ENCODE measurements at regions not wholly inside any gene's neighbourhood (a gene's known extent, or its start where the extent isn't known, plus 50 kb on each side); places are given as distances from the start of the nearest gene placed in this dataset.

GRCh38 chr3:38984731-38985130, 67.0 kb downstream of the SCN11A start:
- no peak overlapping the region for H3K18ac ChIP-seq (ENCODE audit: low read length)
- H3K27ac ChIP-seq (ENCODE audit: low read depth, low read length) = no peak overlapping the region
- no peaks in the 10 kb centered on the region for H3K4me1 ChIP-seq (ENCODE audit: control insufficient read depth, low read depth, low read length)
- H2BK5ac ChIP-seq (ENCODE audit: low read length) = no peak overlapping the region
- H3K36me3 ChIP-seq (ENCODE audit: control insufficient read depth, insufficient read depth, low read length) = no peaks in the 10 kb centered on the region
- H3K56ac ChIP-seq (ENCODE audit: low read length) = no peak overlapping the region
- WGBS (ENCODE audit: extremely low coverage, insufficient coverage, low lambda C conversion rate) = no CpG with 5 or more reads among the region's 7 CpGs
- no peak overlapping the region for H3K4ac ChIP-seq (ENCODE audit: low read depth, low read length)
- H2BK120ac ChIP-seq (ENCODE audit: low read depth, low read length) = no peak overlapping the region
- H3K79me1 ChIP-seq (ENCODE audit: low read length) = no peaks in the 10 kb centered on the region
- no peaks in the 10 kb centered on the region for H3K79me2 ChIP-seq (ENCODE audit: control insufficient read depth, insufficient read depth, low read length)
- H3K4me3 ChIP-seq (ENCODE audit: low read length) = no peak overlapping the region
- H3K27me3 ChIP-seq (ENCODE audit: insufficient read depth, low read length, poor library complexity) = no peaks in the 10 kb centered on the region
- no peak overlapping the region for H3K23ac ChIP-seq (ENCODE audit: low read length)
- no peak overlapping the region for H2AK5ac ChIP-seq (ENCODE audit: low read length)
- H4K8ac ChIP-seq (ENCODE audit: low read depth, low read length) = no peak overlapping the region
- no peak overlapping the region for H3K9ac ChIP-seq (ENCODE audit: low read length)
- no peak overlapping the region for H4K5ac ChIP-seq (ENCODE audit: low read length)
- H2BK15ac ChIP-seq (replicated peaks; ENCODE audit: low read depth) = no peak overlapping the region
- H3K4me2 ChIP-seq (ENCODE audit: low read length) = no peak overlapping the region
- DNase-seq = no peak

GRCh38 chr3:38984110-38984509, 67.6 kb downstream of the SCN11A start:
- Histone ChIP-seq H4K8ac (ENCODE audit: low read depth, low read length) (no peak overlapping the region), H3K79me2 (ENCODE audit: control insufficient read depth, insufficient read depth, low read length) (no peaks in the 10 kb centered on the region), H2BK5ac (ENCODE audit: low read length) (no peak overlapping the region), H3K27ac (ENCODE audit: low read depth, low read length) (no peak overlapping the region), H3K4me1 (ENCODE audit: control insufficient read depth, low read depth, low read length) (no peaks in the 10 kb centered on the region), H3K4ac (ENCODE audit: low read depth, low read length) (no peak overlapping the region), H2BK120ac (ENCODE audit: low read depth, low read length) (no peak overlapping the region), H3K79me1 (ENCODE audit: low read length) (no peaks in the 10 kb centered on the region), H3K4me3 (ENCODE audit: low read length) (no peak overlapping the region), H3K18ac (ENCODE audit: low read length) (no peak overlapping the region), H4K5ac (ENCODE audit: low read length) (no peak overlapping the region), H3K4me2 (ENCODE audit: low read length) (no peak overlapping the region), H3K56ac (ENCODE audit: low read length) (no peak overlapping the region), H3K36me3 (ENCODE audit: control insufficient read depth, insufficient read depth, low read length) (no peaks in the 10 kb centered on the region), H3K27me3 (ENCODE audit: insufficient read depth, low read length, poor library complexity) (no peaks in the 10 kb centered on the region), H2AK5ac (ENCODE audit: low read length) (no peak overlapping the region), H3K9ac (ENCODE audit: low read length) (no peak overlapping the region), H3K23ac (ENCODE audit: low read length) (no peak overlapping the region), H2BK15ac (replicated peaks; ENCODE audit: low read depth) (no peak overlapping the region)
- no peak for DNase-seq

- DNase-seq = no peak
- Histone ChIP-seq H3K4me3 (ENCODE audit: low read length) (no peak overlapping the region), H3K4me2 (ENCODE audit: low read length) (no peak overlapping the region), H2AK5ac (ENCODE audit: low read length) (no peak overlapping the region), H2BK15ac (replicated peaks; ENCODE audit: low read depth) (no peak overlapping the region), H3K23ac (ENCODE audit: low read length) (no peak overlapping the region), H3K79me2 (ENCODE audit: control insufficient read depth, insufficient read depth, low read length) (no peaks in the 10 kb centered on the region), H4K5ac (ENCODE audit: low read length) (no peak overlapping the region), H3K79me1 (ENCODE audit: low read length) (no peaks in the 10 kb centered on the region), H3K27ac (ENCODE audit: low read depth, low read length) (no peak overlapping the region), H2BK120ac (ENCODE audit: low read depth, low read length) (no peak overlapping the region), H3K36me3 (ENCODE audit: control insufficient read depth, insufficient read depth, low read length) (no peaks in the 10 kb centered on the region), H3K4ac (ENCODE audit: low read depth, low read length) (no peak overlapping the region), H4K8ac (ENCODE audit: low read depth, low read length) (no peak overlapping the region), H3K56ac (ENCODE audit: low read length) (no peak overlapping the region), H3K27me3 (ENCODE audit: insufficient read depth, low read length, poor library complexity) (no peaks in the 10 kb centered on the region), H3K4me1 (ENCODE audit: control insufficient read depth, low read depth, low read length) (no peaks in the 10 kb centered on the region), H2BK5ac (ENCODE audit: low read length) (no peak overlapping the region), H3K18ac (ENCODE audit: low read length) (no peak overlapping the region), H3K9ac (ENCODE audit: low read length) (no peak overlapping the region)
- WGBS (ENCODE audit: extremely low coverage, insufficient coverage, low lambda C conversion rate) = no CpG with 5 or more reads among the region's 2 CpGs
Observed at GRCh38 chr3:38980938-38981337, 70.8 kb downstream of the SCN11A start.

GRCh38 chr3:38978729-38979128, 73.0 kb downstream of the SCN11A start:
- no peak overlapping the region for H3K4me2 ChIP-seq (ENCODE audit: low read length)

GRCh38 chr3:38970851-38971638, 80.7 kb downstream of the SCN11A start:
- no peak overlapping the region for H3K9ac ChIP-seq (ENCODE audit: low read length)
- no peaks in the 10 kb centered on the region for H3K36me3 ChIP-seq (ENCODE audit: control insufficient read depth, insufficient read depth, low read length)
- no peak overlapping the region for H4K5ac ChIP-seq (ENCODE audit: low read length)
- no peak overlapping the region for H3K18ac ChIP-seq (ENCODE audit: low read length)
- no peak overlapping the region for H3K27ac ChIP-seq (ENCODE audit: low read depth, low read length)
- H3K4me1 ChIP-seq (ENCODE audit: control insufficient read depth, low read depth, low read length) = no peaks in the 10 kb centered on the region
- no peak overlapping the region for H2BK15ac ChIP-seq (replicated peaks; ENCODE audit: low read depth)
- H2BK120ac ChIP-seq (ENCODE audit: low read depth, low read length) = no peak overlapping the region
- no peak overlapping the region for H3K56ac ChIP-seq (ENCODE audit: low read length)
- no peak overlapping the region for H2BK5ac ChIP-seq (ENCODE audit: low read length)
- H3K79me2 ChIP-seq (ENCODE audit: control insufficient read depth, insufficient read depth, low read length) = no peaks in the 10 kb centered on the region
- no peak overlapping the region for H3K4me2 ChIP-seq (ENCODE audit: low read length)
- no peak overlapping the region for H3K4me3 ChIP-seq (ENCODE audit: low read length)
- no peaks in the 10 kb centered on the region for H3K79me1 ChIP-seq (ENCODE audit: low read length)
- no peak for DNase-seq
- no peak overlapping the region for H3K4ac ChIP-seq (ENCODE audit: low read depth, low read length)
- no peak overlapping the region for H4K8ac ChIP-seq (ENCODE audit: low read depth, low read length)
- WGBS (ENCODE audit: extremely low coverage, insufficient coverage, low lambda C conversion rate) = no CpG with 5 or more reads among the region's 7 CpGs
- H3K23ac ChIP-seq (ENCODE audit: low read length) = peak overlapping the region; percentile 9
- H3K27me3 ChIP-seq (ENCODE audit: insufficient read depth, low read length, poor library complexity) = no peaks in the 10 kb centered on the region
- H2AK5ac ChIP-seq (ENCODE audit: low read length) = no peak overlapping the region

More at GRCh38 chr3:38978729-38979128, 73.0 kb downstream of the SCN11A start:
- H4K8ac ChIP-seq (ENCODE audit: low read depth, low read length) = no peak overlapping the region
- no peaks in the 10 kb centered on the region for H3K36me3 ChIP-seq (ENCODE audit: control insufficient read depth, insufficient read depth, low read length)
- H2BK5ac ChIP-seq (ENCODE audit: low read length) = no peak overlapping the region
- H3K56ac ChIP-seq (ENCODE audit: low read length) = no peak overlapping the region
- WGBS (ENCODE audit: extremely low coverage, insufficient coverage, low lambda C conversion rate) = no CpG with 5 or more reads among the region's 6 CpGs
- no peak overlapping the region for H3K9ac ChIP-seq (ENCODE audit: low read length)
- DNase-seq = no peak
- no peak overlapping the region for H3K4ac ChIP-seq (ENCODE audit: low read depth, low read length)
- H3K79me1 ChIP-seq (ENCODE audit: low read length) = no peaks in the 10 kb centered on the region
- H2AK5ac ChIP-seq (ENCODE audit: low read length) = no peak overlapping the region
- no peak overlapping the region for H3K18ac ChIP-seq (ENCODE audit: low read length)
- H4K5ac ChIP-seq (ENCODE audit: low read length) = no peak overlapping the region
- no peak overlapping the region for H3K27ac ChIP-seq (ENCODE audit: low read depth, low read length)
- H2BK15ac ChIP-seq (replicated peaks; ENCODE audit: low read depth) = no peak overlapping the region
- no peaks in the 10 kb centered on the region for H3K4me1 ChIP-seq (ENCODE audit: control insufficient read depth, low read depth, low read length)
- H3K27me3 ChIP-seq (ENCODE audit: insufficient read depth, low read length, poor library complexity) = no peaks in the 10 kb centered on the region
- H3K4me3 ChIP-seq (ENCODE audit: low read length) = no peak overlapping the region
- H2BK120ac ChIP-seq (ENCODE audit: low read depth, low read length) = no peak overlapping the region
- H3K79me2 ChIP-seq (ENCODE audit: control insufficient read depth, insufficient read depth, low read length) = no peaks in the 10 kb centered on the region
- no peak overlapping the region for H3K23ac ChIP-seq (ENCODE audit: low read length)

Measured in mesendoderm (in vitro differentiated cells).